HepG2 (cell line): ENCODE measurements at regions not wholly inside any gene's neighbourhood (a gene's known extent, or its start where the extent isn't known, plus 50 kb on each side); places are given as distances from the start of the nearest gene placed in this dataset.

ENCODE experiments used
- CEBPB ChIP-seq: IDR thresholded peaks from 2 replicates; pipeline ENCODE4 v1.6.1; 2011; ENCODE audit warnings: low read depth, low read length, improper control_type of control experiment, borderline replicate concordance
- FOXM1 ChIP-seq: sonication (generic); formaldehyde crosslinking; IDR thresholded peaks from 2 replicates; pipeline ENCODE4 v1.5.0; 2020; ENCODE audit warnings: missing genetic modification reagents
- NAIF1 ChIP-seq: sonication (generic); formaldehyde crosslinking; IDR thresholded peaks from 2 replicates; pipeline ENCODE4 v1.5.0; 2020; ENCODE audit warnings: mild to moderate bottlenecking, missing genetic modification reagents, borderline replicate concordance
- ZFP62 ChIP-seq: sonication (generic); formaldehyde crosslinking; IDR thresholded peaks from 2 replicates; pipeline ENCODE4 v1.4.0; 2020; ENCODE audit warnings: missing genetic modification reagents
- TF ChIP-seq, protein P1 (sequence below): IDR thresholded peaks from 2 replicates; pipeline ENCODE4 v1.6.1; 2012; ENCODE audit warnings: low read depth, low read length, improper control_type of control experiment
- TF ChIP-seq, protein P2 (sequence below): sonication (generic); formaldehyde crosslinking; IDR thresholded peaks from 2 replicates; pipeline ENCODE4 v1.5.0; 2020; ENCODE audit warnings: mild to moderate bottlenecking, missing genetic modification reagents, moderate library complexity

DNA sequence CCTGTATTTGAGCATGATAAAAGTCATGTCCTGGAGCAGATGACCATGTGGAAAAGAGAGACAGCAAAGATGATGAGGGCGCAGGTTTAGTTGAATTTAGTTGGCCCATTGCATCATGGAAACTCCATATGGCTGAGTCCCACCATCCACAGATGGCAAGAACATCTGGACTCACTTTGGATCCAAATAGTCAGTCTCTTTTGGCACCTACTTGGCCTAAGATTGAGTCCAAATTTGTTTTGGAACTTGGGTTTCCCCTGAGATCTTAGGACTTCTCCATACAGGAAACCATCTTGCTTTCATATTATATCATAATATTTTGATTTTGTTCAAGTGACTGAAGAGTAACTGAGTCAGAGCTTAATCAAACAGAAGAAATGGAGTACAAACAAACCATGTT, 217.5 kb downstream of the DRD1 start:
- TF ChIP-seq, protein P1, sequence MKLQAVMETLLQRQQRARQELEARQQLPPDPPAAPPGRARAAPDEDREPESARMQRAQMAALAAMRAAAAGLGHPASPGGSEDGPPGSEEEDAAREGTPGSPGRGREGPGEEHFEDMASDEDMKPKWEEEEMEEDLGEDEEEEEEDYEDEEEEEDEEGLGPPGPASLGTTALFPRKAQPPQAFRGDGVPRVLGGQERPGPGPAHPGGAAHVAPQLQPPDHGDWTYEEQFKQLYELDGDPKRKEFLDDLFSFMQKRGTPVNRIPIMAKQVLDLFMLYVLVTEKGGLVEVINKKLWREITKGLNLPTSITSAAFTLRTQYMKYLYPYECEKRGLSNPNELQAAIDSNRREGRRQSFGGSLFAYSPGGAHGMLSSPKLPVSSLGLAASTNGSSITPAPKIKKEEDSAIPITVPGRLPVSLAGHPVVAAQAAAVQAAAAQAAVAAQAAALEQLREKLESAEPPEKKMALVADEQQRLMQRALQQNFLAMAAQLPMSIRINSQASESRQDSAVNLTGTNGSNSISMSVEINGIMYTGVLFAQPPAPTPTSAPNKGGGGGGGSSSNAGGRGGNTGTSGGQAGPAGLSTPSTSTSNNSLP: no peak
- TF ChIP-seq CEBPB (no peak), NAIF1 (CRISPR knock-in tag) (no peak), FOXM1 (no peak), ZFP62 (no peak)
- TF ChIP-seq, protein P2, sequence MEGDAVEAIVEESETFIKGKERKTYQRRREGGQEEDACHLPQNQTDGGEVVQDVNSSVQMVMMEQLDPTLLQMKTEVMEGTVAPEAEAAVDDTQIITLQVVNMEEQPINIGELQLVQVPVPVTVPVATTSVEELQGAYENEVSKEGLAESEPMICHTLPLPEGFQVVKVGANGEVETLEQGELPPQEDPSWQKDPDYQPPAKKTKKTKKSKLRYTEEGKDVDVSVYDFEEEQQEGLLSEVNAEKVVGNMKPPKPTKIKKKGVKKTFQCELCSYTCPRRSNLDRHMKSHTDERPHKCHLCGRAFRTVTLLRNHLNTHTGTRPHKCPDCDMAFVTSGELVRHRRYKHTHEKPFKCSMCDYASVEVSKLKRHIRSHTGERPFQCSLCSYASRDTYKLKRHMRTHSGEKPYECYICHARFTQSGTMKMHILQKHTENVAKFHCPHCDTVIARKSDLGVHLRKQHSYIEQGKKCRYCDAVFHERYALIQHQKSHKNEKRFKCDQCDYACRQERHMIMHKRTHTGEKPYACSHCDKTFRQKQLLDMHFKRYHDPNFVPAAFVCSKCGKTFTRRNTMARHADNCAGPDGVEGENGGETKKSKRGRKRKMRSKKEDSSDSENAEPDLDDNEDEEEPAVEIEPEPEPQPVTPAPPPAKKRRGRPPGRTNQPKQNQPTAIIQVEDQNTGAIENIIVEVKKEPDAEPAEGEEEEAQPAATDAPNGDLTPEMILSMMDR: no peak
